K562 (cell line): ENCODE measurements at regions not wholly inside any gene's neighbourhood (a gene's known extent, or its start where the extent isn't known, plus 50 kb on each side); places are given as distances from the start of the nearest gene placed in this dataset.

Experiments
- EZH2 ChIP-seq: IDR thresholded peaks from 2 replicates; pipeline ENCODE4 v1.6.1; 2012; ENCODE audit warnings: low read depth, mild to moderate bottlenecking, inconsistent platforms, low read length, borderline replicate concordance
- GATA2 ChIP-seq: sonication (generic); formaldehyde crosslinking; IDR thresholded peaks from 2 replicates; pipeline ENCODE4 v1.4.0; 2020; ENCODE audit warnings: mild to moderate bottlenecking, missing genetic modification reagents
- HNRNPH1 ChIP-seq: fragments of 200-400 bp; formaldehyde crosslinking; optimal IDR thresholded peaks from 2 replicates; pipeline ENCODE3; 2017; ENCODE audit warnings: low read depth, mild to moderate bottlenecking, low read length, moderate library complexity
- KDM5B ChIP-seq: fragments of 200-600 bp; sonication (generic); IDR thresholded peaks from 2 replicates; pipeline ENCODE4 v1.6.1; 2012; ENCODE audit warnings: low read depth, mild to moderate bottlenecking, moderate library complexity, low read length, control low read depth, inconsistent platforms; ENCODE audit not compliant: insufficient replicate concordance
- POLR2A ChIP-seq: fragments of 450-650 bp; conservative IDR thresholded peaks from 2 replicates; pipeline ENCODE4 v1.6.1; 2016
- RAD21 ChIP-seq, 2 experiments: fragments of 250-450 bp in 1 of 2; fragments of 450-650 bp in 1 of 2; sonication (Bioruptor Pico) in 1 of 2; formaldehyde crosslinking in 1 of 2; IDR thresholded peaks in 1 of 2; conservative IDR thresholded peaks in 1 of 2; 2 replicates each; pipeline versions ENCODE4 v1.4.0 to v1.8.0; 2020 to 2022; ENCODE audit warnings: mild to moderate bottlenecking in 2 of 2, moderate library complexity in 1 of 2
- YY1 ChIP-seq, 3 experiments: IDR thresholded peaks; 2 replicates each; pipeline ENCODE4 v1.6.1; 2011; ENCODE audit warnings: low read length in 2 of 3, mild to moderate bottlenecking in 2 of 3, moderate library complexity in 2 of 3, borderline replicate concordance in 1 of 3, control low read depth in 1 of 3, low read depth in 1 of 3; ENCODE audit not compliant: insufficient read depth in 3 of 3, insufficient replicate concordance in 2 of 3, control insufficient read depth in 1 of 3, insufficient read length in 1 of 3; ENCODE audit errors: extremely low read depth in 1 of 3
- ZNF274 ChIP-seq: IDR thresholded peaks from 2 replicates; pipeline ENCODE4 v1.6.1; 2011; ENCODE audit warnings: low read depth, mild to moderate bottlenecking, low read length, moderate library complexity, borderline replicate concordance
- TF ChIP-seq, protein P1 (sequence below), 3 experiments: IDR thresholded peaks in 2 of 3; conservative IDR thresholded peaks in 1 of 3; 2 replicates each; pipeline ENCODE4 v1.5.1; 2011 to 2012; ENCODE audit warnings: low read length in 3 of 3, mild to moderate bottlenecking in 3 of 3, control low read depth in 2 of 3, improper control_type of control experiment in 1 of 3, inconsistent platforms in 1 of 3, low read depth in 1 of 3, mixed read lengths in 1 of 3, moderate library complexity in 1 of 3; ENCODE audit not compliant: insufficient read depth in 2 of 3
- TF ChIP-seq, protein P2 (sequence below), 2 experiments: fragments of 450-650 bp in 1 of 2; sonication (generic) in 1 of 2; formaldehyde crosslinking in 1 of 2; IDR thresholded peaks in 1 of 2; conservative IDR thresholded peaks in 1 of 2; 2 replicates each; pipeline versions ENCODE4 v1.6.1 to v1.8.1; 2016 to 2023; ENCODE audit warnings: mild to moderate bottlenecking in 2 of 2, moderate library complexity in 2 of 2, inconsistent platforms in 1 of 2, missing genetic modification reagents in 1 of 2
- TF ChIP-seq, protein P3 (sequence below): sonication (generic); formaldehyde crosslinking; IDR thresholded peaks from 2 replicates; pipeline ENCODE4 v1.8.0; 2023; ENCODE audit warnings: mild to moderate bottlenecking, missing genetic modification reagents

DNA sequence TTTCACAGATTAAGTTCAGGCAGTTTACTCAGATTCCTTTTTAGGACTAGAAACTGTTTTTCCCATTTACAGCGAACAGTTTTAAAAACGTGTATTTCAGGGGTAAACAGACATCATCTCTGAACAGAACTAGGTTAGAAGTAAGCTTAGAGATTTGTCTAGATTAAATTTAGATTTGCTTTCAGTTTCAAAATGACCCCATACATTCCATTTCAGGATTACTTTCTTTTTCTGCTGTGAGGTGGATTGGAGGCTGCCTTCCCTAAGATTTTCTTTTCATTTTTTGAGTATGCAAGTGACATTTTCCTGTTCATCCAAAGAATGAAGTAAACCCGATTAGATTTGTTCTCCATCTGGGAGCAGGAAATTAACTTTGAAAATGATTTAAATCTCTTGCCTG, 747.2 kb downstream of the KHDRBS2 start:
- TF ChIP-seq, protein P1, sequence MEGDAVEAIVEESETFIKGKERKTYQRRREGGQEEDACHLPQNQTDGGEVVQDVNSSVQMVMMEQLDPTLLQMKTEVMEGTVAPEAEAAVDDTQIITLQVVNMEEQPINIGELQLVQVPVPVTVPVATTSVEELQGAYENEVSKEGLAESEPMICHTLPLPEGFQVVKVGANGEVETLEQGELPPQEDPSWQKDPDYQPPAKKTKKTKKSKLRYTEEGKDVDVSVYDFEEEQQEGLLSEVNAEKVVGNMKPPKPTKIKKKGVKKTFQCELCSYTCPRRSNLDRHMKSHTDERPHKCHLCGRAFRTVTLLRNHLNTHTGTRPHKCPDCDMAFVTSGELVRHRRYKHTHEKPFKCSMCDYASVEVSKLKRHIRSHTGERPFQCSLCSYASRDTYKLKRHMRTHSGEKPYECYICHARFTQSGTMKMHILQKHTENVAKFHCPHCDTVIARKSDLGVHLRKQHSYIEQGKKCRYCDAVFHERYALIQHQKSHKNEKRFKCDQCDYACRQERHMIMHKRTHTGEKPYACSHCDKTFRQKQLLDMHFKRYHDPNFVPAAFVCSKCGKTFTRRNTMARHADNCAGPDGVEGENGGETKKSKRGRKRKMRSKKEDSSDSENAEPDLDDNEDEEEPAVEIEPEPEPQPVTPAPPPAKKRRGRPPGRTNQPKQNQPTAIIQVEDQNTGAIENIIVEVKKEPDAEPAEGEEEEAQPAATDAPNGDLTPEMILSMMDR (IDR thresholded peaks at IDR 0.05 in 2 of 3, conservative IDR thresholded peaks at IDR 0.05 in 1 of 3; ENCODE audit: insufficient read depth in 2 of 3, low read depth in 1 of 3, low read length in 3 of 3) = no peak
- TF ChIP-seq, protein P2, sequence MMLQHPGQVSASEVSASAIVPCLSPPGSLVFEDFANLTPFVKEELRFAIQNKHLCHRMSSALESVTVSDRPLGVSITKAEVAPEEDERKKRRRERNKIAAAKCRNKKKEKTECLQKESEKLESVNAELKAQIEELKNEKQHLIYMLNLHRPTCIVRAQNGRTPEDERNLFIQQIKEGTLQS (IDR thresholded peaks at IDR 0.05) = no peak
- TF ChIP-seq, protein P2 (CRISPR knock-in tag; conservative IDR thresholded peaks at IDR 0.05) = no peak
- no peak for TF ChIP-seq YY1 (IDR thresholded peaks at IDR 0.05; ENCODE audit: borderline replicate concordance in 1 of 3, control insufficient read depth in 1 of 3, extremely low read depth in 1 of 3, insufficient read depth in 3 of 3, insufficient read length in 1 of 3, insufficient replicate concordance in 2 of 3, low read depth in 1 of 3, low read length in 2 of 3)
- TF ChIP-seq, protein P3, sequence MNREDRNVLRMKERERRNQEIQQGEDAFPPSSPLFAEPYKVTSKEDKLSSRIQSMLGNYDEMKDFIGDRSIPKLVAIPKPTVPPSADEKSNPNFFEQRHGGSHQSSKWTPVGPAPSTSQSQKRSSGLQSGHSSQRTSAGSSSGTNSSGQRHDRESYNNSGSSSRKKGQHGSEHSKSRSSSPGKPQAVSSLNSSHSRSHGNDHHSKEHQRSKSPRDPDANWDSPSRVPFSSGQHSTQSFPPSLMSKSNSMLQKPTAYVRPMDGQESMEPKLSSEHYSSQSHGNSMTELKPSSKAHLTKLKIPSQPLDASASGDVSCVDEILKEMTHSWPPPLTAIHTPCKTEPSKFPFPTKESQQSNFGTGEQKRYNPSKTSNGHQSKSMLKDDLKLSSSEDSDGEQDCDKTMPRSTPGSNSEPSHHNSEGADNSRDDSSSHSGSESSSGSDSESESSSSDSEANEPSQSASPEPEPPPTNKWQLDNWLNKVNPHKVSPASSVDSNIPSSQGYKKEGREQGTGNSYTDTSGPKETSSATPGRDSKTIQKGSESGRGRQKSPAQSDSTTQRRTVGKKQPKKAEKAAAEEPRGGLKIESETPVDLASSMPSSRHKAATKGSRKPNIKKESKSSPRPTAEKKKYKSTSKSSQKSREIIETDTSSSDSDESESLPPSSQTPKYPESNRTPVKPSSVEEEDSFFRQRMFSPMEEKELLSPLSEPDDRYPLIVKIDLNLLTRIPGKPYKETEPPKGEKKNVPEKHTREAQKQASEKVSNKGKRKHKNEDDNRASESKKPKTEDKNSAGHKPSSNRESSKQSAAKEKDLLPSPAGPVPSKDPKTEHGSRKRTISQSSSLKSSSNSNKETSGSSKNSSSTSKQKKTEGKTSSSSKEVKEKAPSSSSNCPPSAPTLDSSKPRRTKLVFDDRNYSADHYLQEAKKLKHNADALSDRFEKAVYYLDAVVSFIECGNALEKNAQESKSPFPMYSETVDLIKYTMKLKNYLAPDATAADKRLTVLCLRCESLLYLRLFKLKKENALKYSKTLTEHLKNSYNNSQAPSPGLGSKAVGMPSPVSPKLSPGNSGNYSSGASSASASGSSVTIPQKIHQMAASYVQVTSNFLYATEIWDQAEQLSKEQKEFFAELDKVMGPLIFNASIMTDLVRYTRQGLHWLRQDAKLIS (CRISPR knock-in tag) = no peak
- no peak for TF ChIP-seq KDM5B
- TF ChIP-seq HNRNPH1 = no peak
- no peak for TF ChIP-seq EZH2
- no peak for TF ChIP-seq ZNF274
- no peak for TF ChIP-seq RAD21 (CRISPR knock-in tag; conservative IDR thresholded peaks at IDR 0.05 in 1 of 2, IDR thresholded peaks at IDR 0.05 in 1 of 2)
- TF ChIP-seq POLR2A = no peak
- TF ChIP-seq GATA2 (CRISPR knock-in tag) = no peak
